Gastroesophageal sphincter (tissue), 3 donors: ENCODE measurements at regions not wholly inside any gene's neighbourhood (a gene's known extent, or its start where the extent isn't known, plus 50 kb on each side); places are given as distances from the start of the nearest gene placed in this dataset.

ENCODE experiments used
- CTCF ChIP-seq, 4 experiments: fragments of 200-600 bp in 2 of 4; fragments of 450-650 bp in 2 of 4; sonication (generic) in 1 of 4; IDR thresholded peaks; one replicate each; pipeline ENCODE4 v1.5.1; 2017 to 2019; ENCODE audit warnings: antibody characterized with exemption in 4 of 4, mild to moderate bottlenecking in 2 of 4, moderate library complexity in 2 of 4
- POLR2A ChIP-seq, 2 donors: fragments of 450-650 bp; IDR thresholded peaks; one replicate each; pipeline ENCODE4 v1.6.1; 2017; ENCODE audit warnings: antibody characterized with exemption in 2 of 2, mild to moderate bottlenecking in 2 of 2, moderate library complexity in 1 of 2
- POLR2AphosphoS5 ChIP-seq: sonication (generic); formaldehyde crosslinking; IDR thresholded peaks from one replicate; pipeline ENCODE4 v1.6.1; 2017; ENCODE audit warnings: antibody characterized with exemption

- TF ChIP-seq POLR2A (IDR thresholded peaks at IDR 0.05) (no peak), CTCF (IDR thresholded peaks at IDR 0.05) (no peak), POLR2AphosphoS5 (no peak)
These were observed 1234.0 kb downstream of the TBC1D22A start for GRCh38 chr22:47996446-47996857.
